ENCODE measurements at regions not wholly inside any gene's neighbourhood (a gene's known extent, or its start where the extent isn't known, plus 50 kb on each side); places are given as distances from the start of the nearest gene placed in this dataset.

DNA sequence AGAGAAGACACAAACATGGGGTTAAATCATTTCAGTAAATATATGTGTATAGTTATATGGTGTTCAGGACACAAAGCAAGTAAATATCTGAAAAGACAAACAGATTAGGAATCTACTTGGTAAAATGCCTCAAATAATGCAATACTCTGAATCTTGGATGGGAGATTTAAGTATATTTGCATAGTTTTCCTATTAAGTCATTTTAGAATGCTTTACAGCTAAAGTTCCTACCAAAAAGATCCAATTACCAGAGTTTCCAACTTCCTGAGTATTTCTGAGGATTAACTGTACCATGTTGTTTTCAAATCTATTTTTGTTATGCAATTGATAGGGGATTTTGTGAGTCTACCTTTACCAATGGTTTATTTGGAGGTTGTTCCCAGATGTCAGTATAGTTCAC, 424.4 kb upstream of the CCDC179 start:
- TF ChIP-seq EZH2 (IDR thresholded peaks at IDR 0.05; ENCODE audit: insufficient read depth, poor library complexity, severe bottlenecking) (no peak), EZH2phosphoT487 (IDR thresholded peaks at IDR 0.05; ENCODE audit: insufficient read depth, low read depth) (no peak)

All from GM23248 (cell line).